HG03521 (cell line): ENCODE measurements at regions not wholly inside any gene's neighbourhood (a gene's known extent, or its start where the extent isn't known, plus 50 kb on each side); places are given as distances from the start of the nearest gene placed in this dataset.

Source experiments
- ATAC-seq: cut with Tn5 transposase; IDR thresholded peaks from one replicate; pipeline ENCODE4 v1.9.1; 2021; ENCODE audit warnings: mild to moderate bottlenecking, moderate library complexity; ENCODE audit not compliant: unreplicated experiment

GRCh38 chr2:33766175-33766574 is 167.1 kb upstream of the FAM98A start:
- ATAC-seq: no peak

- ATAC-seq: no peak
Measured at GRCh38 chr2:33765122-33765521, 166.0 kb upstream of the FAM98A start.

- ATAC-seq: no peak
Measured at GRCh38 chr2:33764551-33764950, 165.5 kb upstream of the FAM98A start.

- ATAC-seq: no peak
Measured at GRCh38 chr2:33763671-33764310, 164.7 kb upstream of the FAM98A start.

- ATAC-seq: no peak
Measured at GRCh38 chr2:33762636-33763035, 163.5 kb upstream of the FAM98A start.

- no peak for ATAC-seq
Measured at GRCh38 chr2:33746208-33746800, 147.2 kb upstream of the FAM98A start.

- no peak for ATAC-seq
Measured at GRCh38 chr2:33735096-33735495, 136.0 kb upstream of the FAM98A start.

GRCh38 chr2:33730804-33731203 is 131.7 kb upstream of the FAM98A start:
- no peak for ATAC-seq

- no peak for ATAC-seq
Measured at GRCh38 chr2:33730193-33730592, 131.1 kb upstream of the FAM98A start.

- no peak for ATAC-seq
Measured at GRCh38 chr2:33729353-33729752, 130.3 kb upstream of the FAM98A start.

- ATAC-seq: no peak
Measured at GRCh38 chr2:33728106-33728505, 129.0 kb upstream of the FAM98A start.

GRCh38 chr2:33727361-33728032 is 128.4 kb upstream of the FAM98A start:
- no peak for ATAC-seq

- no peak for ATAC-seq
Measured at GRCh38 chr2:33726415-33726814, 127.3 kb upstream of the FAM98A start.

GRCh38 chr2:33723329-33723728 is 124.2 kb upstream of the FAM98A start:
- ATAC-seq: no peak

GRCh38 chr2:33719067-33719466 is 120.0 kb upstream of the FAM98A start:
- no peak for ATAC-seq

- ATAC-seq: no peak
Measured at GRCh38 chr2:33712674-33713073, 113.6 kb upstream of the FAM98A start.

GRCh38 chr2:33709951-33710350 is 110.9 kb upstream of the FAM98A start:
- ATAC-seq: no peak

GRCh38 chr2:33707312-33707711 is 108.2 kb upstream of the FAM98A start:
- ATAC-seq: no peak

GRCh38 chr2:33706410-33706809 is 107.3 kb upstream of the FAM98A start:
- no peak for ATAC-seq

- no peak for ATAC-seq
Measured at GRCh38 chr2:33704406-33704855, 105.3 kb upstream of the FAM98A start.

- no peak for ATAC-seq
Measured at GRCh38 chr2:33696234-33696633, 97.1 kb upstream of the FAM98A start.

GRCh38 chr2:33694904-33695303 is 95.8 kb upstream of the FAM98A start:
- no peak for ATAC-seq
